GM23338 (cell line): ENCODE measurements at regions not wholly inside any gene's neighbourhood (a gene's known extent, or its start where the extent isn't known, plus 50 kb on each side); places are given as distances from the start of the nearest gene placed in this dataset.

Experiments used
- ATAC-seq: fragments of 200-7000 bp; cut with Tn5 transposase; 3 replicates; pipeline ENCODE4 v1.9.1; 2020
- DNase-seq: peaks from one replicate; pipeline ENCODE4 v3.0.0-alpha.2; 2015; ENCODE audit warnings: low spot score
- H2AFZ ChIP-seq: fragments of 200-600 bp; sonication (generic); 2 replicates; pipeline ENCODE4 v1.8.0; 2016; ENCODE audit warnings: antibody characterized with exemption, mild to moderate bottlenecking, moderate library complexity
- H3F3A ChIP-seq: fragments of 200-600 bp; sonication (generic); replicated peaks from 2 replicates; pipeline ENCODE4 v1.8.0; 2017; ENCODE audit warnings: antibody characterized with exemption, mixed run types, low read depth
- H3K27ac ChIP-seq: fragments of 200-600 bp; sonication (generic); 2 replicates; pipeline ENCODE4 v1.6.1; 2016; ENCODE audit warnings: low read depth
- H3K27me3 ChIP-seq: fragments of 200-600 bp; sonication (generic); 2 replicates; pipeline ENCODE4 v1.8.0; 2016; ENCODE audit warnings: mild to moderate bottlenecking, mixed run types, moderate library complexity; ENCODE audit not compliant: insufficient read depth
- H3K36me3 ChIP-seq: fragments of 200-600 bp; sonication (generic); 2 replicates; pipeline ENCODE4 v1.8.0; 2016; ENCODE audit warnings: mild to moderate bottlenecking; ENCODE audit not compliant: insufficient read depth
- H3K4me1 ChIP-seq: fragments of 200-600 bp; sonication (generic); 2 replicates; pipeline ENCODE4 v1.8.0; 2016; ENCODE audit warnings: mild to moderate bottlenecking, moderate library complexity; ENCODE audit not compliant: insufficient read depth
- H3K4me2 ChIP-seq: fragments of 200-600 bp; sonication (generic); 2 replicates; pipeline ENCODE4 v1.7.1; 2017; ENCODE audit warnings: mixed run types
- H3K4me3 ChIP-seq: fragments of 200-600 bp; sonication (generic); 2 replicates; pipeline ENCODE4 v1.6.1; 2016; ENCODE audit warnings: mixed run types
- H3K79me2 ChIP-seq: fragments of 200-600 bp; sonication (generic); replicated peaks from 2 replicates; pipeline ENCODE4 v1.8.0; 2017; ENCODE audit warnings: mild to moderate bottlenecking; ENCODE audit not compliant: insufficient read depth
- H3K9me2 ChIP-seq: fragments of 200-600 bp; sonication (generic); 2 replicates; pipeline ENCODE4 v1.8.0; 2017; ENCODE audit not compliant: insufficient read depth
- H4K20me1 ChIP-seq: fragments of 200-600 bp; sonication (generic); replicated peaks from 2 replicates; pipeline ENCODE4 v1.8.0; 2017; ENCODE audit warnings: mild to moderate bottlenecking; ENCODE audit not compliant: insufficient read depth
- H3K27ac Mint-ChIP-seq: 2 replicates; pipeline ENCODE4 v1.8.0; 2020; ENCODE audit warnings: inconsistent platforms, mild to moderate bottlenecking, moderate library complexity, mixed read lengths
- H3K27me3 Mint-ChIP-seq: 3 replicates; pipeline ENCODE4 v1.8.0; 2022; ENCODE audit warnings: low read depth, mild to moderate bottlenecking, moderate library complexity, mixed read lengths, inconsistent platforms; ENCODE audit not compliant: insufficient read depth, poor library complexity
- H3K36me3 Mint-ChIP-seq: 3 replicates; pipeline ENCODE4 v1.8.0; 2021; ENCODE audit warnings: low read depth, mild to moderate bottlenecking, inconsistent platforms, moderate library complexity, mixed read lengths
- H3K4me1 Mint-ChIP-seq: 3 replicates; pipeline ENCODE4 v1.8.0; 2020; ENCODE audit warnings: mild to moderate bottlenecking, inconsistent platforms, mixed read lengths
- H3K4me3 Mint-ChIP-seq: 3 replicates; pipeline ENCODE4 v1.8.0; 2021; ENCODE audit warnings: moderate library complexity, mild to moderate bottlenecking, inconsistent platforms, mixed read lengths
- H3K9me3 Mint-ChIP-seq: 3 replicates; pipeline ENCODE4 v1.8.0; 2020; ENCODE audit warnings: moderate library complexity, mild to moderate bottlenecking, inconsistent platforms, mixed read lengths
- ETS1 ChIP-seq: IDR thresholded peaks from 2 replicates; pipeline ENCODE4 v1.6.1; 2016; ENCODE audit warnings: antibody characterized with exemption
- EZH2 ChIP-seq: fragments of 200-600 bp; sonication (generic); IDR thresholded peaks from one replicate; pipeline ENCODE4 v1.8.0; 2017; ENCODE audit warnings: antibody characterized with exemption, mild to moderate bottlenecking, low read depth; ENCODE audit not compliant: unreplicated experiment
- NANOG ChIP-seq: IDR thresholded peaks from 2 replicates; pipeline ENCODE4 v1.6.1; 2016; ENCODE audit warnings: antibody characterized with exemption, borderline replicate concordance
- POLR2AphosphoS5 ChIP-seq: IDR thresholded peaks from 2 replicates; pipeline ENCODE4 v1.6.1; 2016; ENCODE audit warnings: antibody characterized with exemption, low read depth
- STAT1 ChIP-seq: IDR thresholded peaks from one replicate; pipeline ENCODE4 v1.6.1; 2016; ENCODE audit warnings: antibody characterized with exemption; ENCODE audit not compliant: unreplicated experiment
- ZNF331 ChIP-seq: fragments of 250-450 bp; sonication (Bioruptor Pico); IDR thresholded peaks from 2 replicates; pipeline ENCODE4 v1.5.0; 2020; ENCODE audit warnings: low read depth, mild to moderate bottlenecking, moderate library complexity
- ZNF462 ChIP-seq: fragments of 250-450 bp; sonication (Bioruptor Pico); IDR thresholded peaks from 2 replicates; pipeline ENCODE4 v1.5.0; 2020; ENCODE audit warnings: mild to moderate bottlenecking, moderate library complexity

- no peak for TF ChIP-seq ZNF462 (CRISPR knock-in tag)
- no peak for TF ChIP-seq STAT1
- TF ChIP-seq POLR2AphosphoS5 = no peak
- TF ChIP-seq ETS1 = no peak
- TF ChIP-seq NANOG = no peak
- no peak for TF ChIP-seq ZNF331 (CRISPR knock-in tag)
Measured at GRCh38 chr6:40924839-40925238, 114.2 kb downstream of the UNC5CL start (continued).

- Histone ChIP-seq H3K27ac (no peak overlapping the region), H4K20me1 (no peaks in the 10 kb centered on the region), H3K4me3 (no peak overlapping the region), H3K4me1 (peaks cover 17% of the 10 kb centered on the region), H3K9me2 (peaks cover 7% of the 10 kb centered on the region; the same call in 1 of the 2 replicates), H2AFZ (no peak overlapping the region), H3K4me2 (no peak overlapping the region), H3K36me3 (no peaks in the 10 kb centered on the region), H3F3A (no peaks in the 10 kb centered on the region), H3K27me3 (no peaks in the 10 kb centered on the region), H3K79me2 (no peaks in the 10 kb centered on the region)
- Mint-ChIP-seq H3K27me3 (peaks cover 3% of the 10 kb centered on the region), H3K4me1 (peaks cover 12% of the 10 kb centered on the region), H3K36me3 (no peaks in the 10 kb centered on the region), H3K27ac (no peak overlapping the region), H3K4me3 (no peak overlapping the region), H3K9me3 (no peaks in the 10 kb centered on the region)
- no peak for DNase-seq
- no peak for TF ChIP-seq EZH2
- no peak for ATAC-seq
Measured at GRCh38 chr6:40923880-40924279, 115.1 kb downstream of the UNC5CL start.
